HG03135 (cell line): ENCODE measurements at regions not wholly inside any gene's neighbourhood (a gene's known extent, or its start where the extent isn't known, plus 50 kb on each side); places are given as distances from the start of the nearest gene placed in this dataset.

ENCODE experiments used
- ATAC-seq: cut with Tn5 transposase; IDR thresholded peaks from one replicate; pipeline ENCODE4 v1.9.1; 2021; ENCODE audit warnings: mild to moderate bottlenecking, moderate library complexity; ENCODE audit not compliant: unreplicated experiment

GRCh38 chr20:10724449-10725173 lies 50.8 kb upstream of the JAG1 start:
- no peak for ATAC-seq

DNA sequence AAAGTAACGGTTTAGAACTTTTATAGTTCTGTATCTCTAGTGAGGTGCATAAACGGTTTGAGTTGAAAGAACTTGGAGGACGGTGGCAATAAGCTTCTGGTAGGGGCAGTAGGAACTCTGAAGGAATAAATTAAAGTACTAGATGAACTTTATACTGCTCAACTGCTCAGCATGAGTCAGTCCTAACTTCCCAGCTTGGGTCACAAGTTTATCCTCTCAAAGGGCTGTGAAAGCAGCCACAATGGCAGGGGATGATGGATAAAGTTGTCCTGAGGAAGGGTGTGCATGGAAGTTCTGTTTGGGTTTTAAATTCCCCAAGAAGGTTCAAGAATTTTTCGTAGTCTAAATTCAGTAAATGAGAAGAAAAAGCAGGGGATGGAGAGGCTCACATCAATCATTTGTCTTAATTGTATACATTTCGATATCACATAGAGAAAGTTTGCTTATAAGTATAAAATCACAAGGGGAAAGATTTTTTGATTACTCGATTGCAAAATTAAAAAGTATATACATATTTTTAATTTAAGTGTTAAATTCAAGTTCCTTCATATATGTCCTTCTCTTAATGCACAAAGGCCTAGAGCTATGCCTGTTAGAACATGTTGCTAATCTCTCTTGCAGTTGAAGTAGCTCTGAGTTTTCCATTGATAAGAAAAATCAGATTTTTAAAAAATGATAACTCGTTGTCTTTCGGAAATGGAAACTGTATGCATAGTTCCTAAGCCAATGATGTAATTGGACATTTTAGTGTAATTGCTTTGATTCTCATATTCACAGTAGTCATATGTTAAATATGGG lies 55.3 kb upstream of the JAG1 start:
- no peak for ATAC-seq

DNA sequence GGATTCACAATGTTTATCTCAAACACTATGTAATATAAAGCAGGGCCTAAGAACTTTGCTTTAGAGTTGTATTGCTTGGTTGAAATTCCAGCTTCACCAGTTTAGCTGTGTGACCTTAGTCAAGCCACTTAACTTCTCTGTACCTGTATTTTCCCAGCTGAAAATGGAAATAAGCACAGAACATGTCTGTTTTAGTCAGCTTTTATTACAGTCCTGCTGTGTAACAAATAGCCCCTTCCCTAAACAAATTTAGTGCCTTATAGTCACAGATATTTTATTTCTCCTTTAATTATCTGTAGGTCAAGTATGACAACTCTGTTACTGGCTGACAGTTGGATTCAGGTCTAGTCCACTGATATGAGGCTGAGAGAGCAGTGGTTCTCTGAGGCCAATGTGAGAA lies 56.0 kb upstream of the JAG1 start:
- ATAC-seq = no peak

GRCh38 chr20:10730629-10731183 lies 56.9 kb upstream of the JAG1 start:
- ATAC-seq = no peak

DNA sequence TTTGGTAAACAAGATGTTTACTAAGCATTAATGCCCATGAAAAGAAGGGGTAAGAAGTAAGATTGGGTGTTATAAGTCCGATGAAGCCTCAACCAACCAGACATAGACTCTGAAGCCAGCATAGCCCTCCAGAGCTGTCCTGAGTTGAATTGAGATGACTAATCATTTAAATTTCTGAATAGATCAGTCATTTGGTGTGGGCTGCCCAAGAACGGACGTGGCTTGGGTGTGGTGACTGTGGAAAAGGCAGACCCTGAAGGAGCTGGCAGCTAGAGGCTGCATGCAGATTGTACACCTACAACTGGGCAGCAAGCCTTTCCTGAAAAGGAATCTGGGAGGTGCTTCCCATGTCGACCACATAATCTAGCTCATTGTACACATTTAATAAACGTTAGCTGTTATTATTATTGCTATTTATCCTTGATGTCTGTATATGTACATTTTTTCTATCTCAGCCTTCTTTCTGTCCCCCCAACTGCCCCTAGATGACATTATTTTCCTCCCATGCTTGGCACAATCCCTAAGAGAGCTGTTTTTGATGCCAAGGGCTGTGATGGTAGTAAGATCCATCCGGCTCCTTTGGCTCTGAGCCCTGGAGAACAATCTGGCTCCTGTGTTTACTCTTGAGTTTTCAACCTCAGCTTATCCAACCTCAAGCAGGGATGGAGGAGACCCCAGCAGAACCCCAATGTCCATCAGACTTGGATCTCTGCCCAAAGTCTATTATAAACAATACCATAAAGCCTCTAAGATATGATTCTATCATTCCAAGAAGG lies 57.6 kb upstream of the JAG1 start:
- no peak for ATAC-seq

GRCh38 chr20:10733122-10733521 lies 59.3 kb upstream of the JAG1 start:
- ATAC-seq = no peak

- ATAC-seq = no peak
Observed at GRCh38 chr20:10735195-10735949, 61.6 kb upstream of the JAG1 start.

DNA sequence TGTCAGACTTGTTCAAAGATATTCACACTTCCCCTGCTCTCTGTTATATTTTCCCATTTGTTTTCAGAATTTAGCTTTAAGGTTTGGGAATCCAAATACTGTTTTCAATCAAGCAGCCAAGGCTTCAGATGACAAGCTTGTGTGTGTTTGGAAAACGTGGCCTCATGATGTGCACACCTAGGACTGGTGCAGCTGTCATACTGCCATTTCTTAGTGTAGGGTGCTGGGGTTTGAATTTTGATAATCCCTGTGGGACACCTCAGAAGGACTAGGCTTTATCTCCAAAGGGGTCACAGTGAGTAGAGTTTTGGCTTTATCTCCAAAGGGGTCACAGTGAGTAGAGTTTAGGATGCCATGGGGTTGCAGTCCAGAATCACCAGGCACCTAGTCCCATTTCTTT lies 65.3 kb upstream of the JAG1 start:
- ATAC-seq = no peak

- ATAC-seq = no peak
Observed at GRCh38 chr20:10739566-10739965, 65.8 kb upstream of the JAG1 start.

- no peak for ATAC-seq
Observed at GRCh38 chr20:10741060-10741459, 67.3 kb upstream of the JAG1 start.

GRCh38 chr20:10745790-10746189 lies 72.0 kb upstream of the JAG1 start:
- ATAC-seq = no peak

- no peak for ATAC-seq
Observed at GRCh38 chr20:10747019-10747418, 73.2 kb upstream of the JAG1 start.

- ATAC-seq = no peak
Observed at GRCh38 chr20:10749084-10749483, 75.3 kb upstream of the JAG1 start.

DNA sequence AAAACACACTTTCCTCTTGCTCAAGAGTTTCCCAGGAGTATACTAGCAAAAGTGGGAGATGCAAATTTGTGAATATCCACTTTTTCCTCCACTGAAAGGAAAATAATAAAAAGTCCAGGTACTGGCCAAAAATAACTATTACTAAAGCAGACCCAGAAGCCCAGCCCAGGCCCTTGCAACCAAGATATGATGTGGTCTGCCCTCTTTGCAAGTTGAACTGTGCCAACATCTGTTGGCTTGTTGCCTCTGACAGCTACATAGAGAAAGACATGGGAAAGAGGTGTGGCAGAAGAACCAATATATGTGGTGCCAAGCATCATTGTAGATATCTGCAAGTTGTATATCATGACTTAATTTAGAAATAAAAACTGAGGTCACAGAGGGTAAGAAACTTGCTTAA lies 78.4 kb upstream of the JAG1 start:
- no peak for ATAC-seq

DNA sequence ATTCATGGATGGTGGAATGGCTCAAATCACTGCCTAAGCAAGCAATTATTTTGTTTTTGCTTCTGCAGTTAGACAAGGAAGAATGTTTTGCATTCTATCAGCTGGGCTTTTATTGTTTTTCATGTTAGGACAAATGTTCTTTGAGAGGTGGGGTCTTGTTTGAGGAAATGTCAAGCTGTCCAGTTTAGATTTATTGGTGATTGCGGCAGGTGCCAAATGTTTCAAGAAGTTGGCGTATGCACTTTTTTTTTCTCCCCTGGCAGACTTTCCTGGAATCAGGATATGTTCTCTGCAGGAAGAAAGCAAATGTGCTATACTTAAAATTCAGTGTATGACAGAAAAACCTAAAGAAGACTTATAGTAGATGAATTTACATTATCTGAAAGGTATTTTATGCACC lies 81.0 kb upstream of the JAG1 start:
- no peak for ATAC-seq

DNA sequence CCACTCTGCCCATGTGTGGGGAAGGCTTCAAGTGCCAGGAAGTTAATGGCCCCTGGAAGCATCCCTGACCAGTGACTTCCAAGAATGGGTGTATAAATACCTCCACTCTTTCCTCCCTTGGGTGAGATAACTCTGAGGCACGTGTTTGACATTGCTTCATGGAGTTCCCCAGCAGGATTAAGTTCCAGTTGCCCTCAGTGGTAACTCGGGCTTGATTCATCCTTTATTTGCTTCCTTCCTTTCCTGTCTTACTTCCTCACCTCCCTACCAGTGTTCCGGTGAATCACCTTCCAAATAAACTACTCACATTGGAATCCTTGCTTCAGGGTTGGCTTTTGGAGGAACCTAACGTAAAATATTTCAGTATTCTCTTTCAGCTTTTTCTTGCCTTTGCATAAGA lies 84.6 kb upstream of the JAG1 start:
- no peak for ATAC-seq

DNA sequence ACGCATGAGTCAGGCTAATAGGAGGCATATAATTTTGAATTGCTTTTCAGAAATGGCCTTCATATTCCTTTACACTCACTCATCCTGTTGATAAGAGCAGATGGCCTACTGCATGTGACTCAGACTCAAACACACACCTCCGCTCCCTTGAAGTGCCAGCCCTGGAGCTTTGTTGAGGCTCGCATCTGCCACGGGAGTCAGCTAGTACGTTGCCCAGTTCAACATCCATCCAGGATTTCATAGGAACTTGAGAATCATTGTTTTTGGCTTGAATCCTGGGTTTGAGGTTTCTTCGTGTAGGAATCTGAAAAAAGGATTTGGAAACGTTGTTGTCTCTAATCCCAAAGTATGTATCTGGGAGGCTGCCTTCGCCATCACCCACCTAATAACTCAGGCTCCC lies 87.4 kb upstream of the JAG1 start:
- no peak for ATAC-seq

DNA sequence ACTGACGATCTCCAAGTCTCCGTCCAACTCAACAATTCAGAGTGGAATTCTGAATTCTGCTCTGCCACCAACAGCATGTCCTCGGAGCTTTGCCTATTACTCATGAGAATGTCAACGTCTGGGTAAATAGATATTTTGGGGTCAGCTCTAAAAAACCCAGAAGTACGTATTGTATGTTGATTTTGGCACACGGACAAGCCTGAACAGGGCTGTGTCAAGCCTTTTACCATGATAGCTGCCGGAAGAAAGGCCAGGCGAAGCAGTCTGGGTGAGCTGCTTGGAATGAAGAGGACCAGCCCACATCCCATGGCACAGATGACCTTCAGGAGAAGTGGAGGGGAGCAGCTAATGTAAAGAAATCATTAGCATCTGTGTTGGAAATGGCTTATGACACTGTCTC lies 88.0 kb upstream of the JAG1 start:
- ATAC-seq = no peak

DNA sequence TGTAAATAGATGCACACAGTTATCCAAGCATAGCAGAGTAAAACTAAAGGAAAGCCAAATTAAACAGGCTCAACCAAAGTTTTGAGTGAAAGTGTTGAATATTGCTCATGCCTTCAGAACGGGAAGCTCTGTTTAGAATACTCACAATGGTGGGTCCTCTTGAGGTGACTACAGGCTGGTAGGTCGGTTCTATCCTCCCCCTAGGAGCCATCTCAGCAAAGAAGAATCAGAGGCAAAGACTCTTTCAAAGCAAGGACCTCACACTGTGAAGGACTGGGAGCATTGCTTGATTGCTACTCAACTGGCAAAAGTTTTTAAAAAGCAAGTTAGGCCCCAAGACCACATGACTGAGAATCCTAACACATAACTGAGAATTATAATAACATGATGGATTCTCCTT lies 88.4 kb upstream of the JAG1 start:
- no peak for ATAC-seq

- ATAC-seq = no peak
Observed at GRCh38 chr20:10763112-10763511, 89.3 kb upstream of the JAG1 start.

DNA sequence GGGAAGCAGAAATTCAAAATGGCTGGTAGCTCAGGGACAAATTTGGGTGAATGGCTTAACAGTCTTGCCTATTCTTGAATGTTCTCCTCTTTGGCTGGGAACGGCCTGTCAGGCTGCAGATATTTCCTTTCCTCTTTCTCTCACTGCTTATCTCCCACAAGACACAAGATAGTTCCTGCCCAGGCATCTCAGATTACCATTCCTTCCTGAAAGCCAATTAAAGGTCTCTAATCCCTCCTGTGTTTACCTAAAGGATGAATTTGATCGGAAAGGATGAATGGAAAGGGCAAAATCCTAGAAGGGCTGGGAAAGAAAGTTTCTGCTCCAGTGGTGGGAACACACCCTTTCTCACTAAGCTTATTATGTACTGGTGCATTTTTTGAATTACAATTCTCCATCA lies 95.9 kb upstream of the JAG1 start:
- no peak for ATAC-seq
